Stimulated activated CD4-positive, alpha-beta T cell treated with anti-CD3 and anti-CD28 coated beads, Interleukin-1b, Interleukin-23, amount 100 ng/mL, for 1 hour (primary cell): ENCODE measurements at regions not wholly inside any gene's neighbourhood (a gene's known extent, or its start where the extent isn't known, plus 50 kb on each side); places are given as distances from the start of the nearest gene placed in this dataset.
"Not testable (repeated sequence)": the region's sequence is repeated elsewhere in the genome, so short reads cannot be mapped to it uniquely, and the experiment has no call there.

Experiments
- DNase-seq, 2 donors: peaks; one replicate each; pipeline ENCODE4 v3.0.0-alpha.2; 2020; ENCODE audit warnings: low read depth in 2 of 2

DNA sequence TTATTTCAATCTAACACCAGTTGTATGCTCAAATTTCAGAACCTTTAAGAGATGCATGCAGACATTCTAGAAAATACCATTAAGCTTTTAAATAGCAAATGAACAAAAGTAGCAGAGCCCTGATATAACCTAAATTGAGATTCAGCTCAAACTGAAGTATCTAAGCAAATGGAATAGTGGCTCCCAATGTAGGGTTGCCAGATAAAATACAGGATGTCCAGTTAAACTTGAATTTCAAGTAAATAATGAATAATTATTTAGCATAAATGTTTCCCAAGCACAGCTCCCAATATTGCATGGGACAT is 171.1 kb upstream of the ATP11B start:
- DNase-seq = no peak

DNA sequence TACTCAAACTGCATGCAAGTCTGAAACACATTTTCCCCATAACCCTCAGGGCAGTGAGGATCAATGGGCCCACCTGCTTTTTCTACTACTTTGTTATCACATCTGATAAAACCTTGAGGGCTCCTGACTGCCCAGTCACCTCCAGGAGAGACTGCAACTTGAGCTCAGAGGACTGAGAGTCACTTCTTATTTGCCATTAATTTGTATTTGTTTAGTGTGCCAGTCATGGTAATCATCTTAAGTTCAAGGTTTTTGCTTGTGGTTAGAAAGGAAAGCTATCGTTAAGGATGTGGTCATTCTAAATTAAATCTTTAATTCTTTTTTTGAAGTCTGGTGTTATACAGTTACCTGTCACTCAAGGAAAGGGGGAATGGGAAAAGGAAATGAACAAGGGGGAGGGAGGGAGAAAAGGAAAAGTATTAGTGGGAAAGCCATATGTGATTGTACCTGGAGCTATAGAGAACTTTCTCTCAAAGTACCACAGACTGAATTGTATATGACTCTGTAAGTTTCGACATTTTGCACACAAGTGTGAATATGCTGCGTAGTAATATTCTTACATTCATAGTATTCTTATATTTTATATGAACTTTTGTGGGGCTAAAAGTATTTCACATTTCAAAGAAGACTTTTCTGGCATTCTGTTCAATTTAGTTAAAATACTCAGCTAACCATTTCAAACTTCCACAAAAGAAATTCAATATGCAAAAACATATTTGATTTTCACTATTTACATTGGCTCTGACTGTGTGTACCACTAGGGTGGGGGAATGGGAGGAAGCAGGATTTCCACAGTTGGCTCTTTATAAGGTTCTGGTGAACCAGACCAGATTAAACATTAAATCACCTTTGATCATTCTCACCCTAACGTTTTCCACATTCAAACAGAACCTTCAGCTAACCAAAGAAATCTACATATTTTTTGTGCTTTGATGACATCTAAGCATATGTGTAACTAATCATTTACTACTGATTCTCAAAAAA is 166.5 kb upstream of the ATP11B start:
- DNase-seq = no peak

DNA sequence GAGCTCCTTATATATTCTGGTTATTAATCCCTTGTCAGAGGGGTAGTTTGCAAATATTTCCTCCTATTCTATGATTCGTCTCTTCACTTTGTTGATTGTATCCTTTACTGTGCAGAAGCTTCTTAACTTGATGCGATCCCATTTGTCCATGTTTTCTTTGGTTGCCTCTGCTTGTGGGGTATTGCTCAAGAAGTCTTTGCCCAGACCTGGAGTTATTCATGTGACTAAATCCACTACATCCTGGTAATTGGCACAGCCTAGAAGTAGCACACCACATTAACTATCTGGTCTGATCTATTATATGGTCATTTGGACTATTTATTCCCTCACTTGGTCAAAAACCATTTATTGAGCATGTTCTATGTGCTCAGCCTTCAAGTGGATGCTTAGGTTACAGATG is 164.8 kb upstream of the ATP11B start:
- no peak for DNase-seq

DNA sequence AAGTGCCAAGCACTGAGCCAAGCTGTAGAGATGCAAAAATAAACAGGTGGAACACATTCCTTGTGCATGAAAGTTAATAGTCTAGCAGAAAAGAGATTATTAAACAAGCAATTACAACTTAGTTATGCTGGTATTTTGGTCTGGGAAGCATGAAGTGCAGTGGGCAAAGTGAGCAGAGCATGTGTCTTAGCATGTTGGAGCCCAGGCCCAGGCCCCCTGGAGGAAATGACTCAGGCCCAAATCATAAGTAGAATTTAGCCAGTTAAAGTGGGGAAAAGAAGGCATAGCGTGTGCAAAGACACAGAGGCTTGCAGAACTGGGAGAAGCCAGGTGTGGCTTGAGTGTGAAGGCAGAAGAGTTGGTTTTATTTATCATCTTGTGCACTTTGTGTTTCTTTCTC is 163.8 kb upstream of the ATP11B start:
- no peak for DNase-seq

DNA sequence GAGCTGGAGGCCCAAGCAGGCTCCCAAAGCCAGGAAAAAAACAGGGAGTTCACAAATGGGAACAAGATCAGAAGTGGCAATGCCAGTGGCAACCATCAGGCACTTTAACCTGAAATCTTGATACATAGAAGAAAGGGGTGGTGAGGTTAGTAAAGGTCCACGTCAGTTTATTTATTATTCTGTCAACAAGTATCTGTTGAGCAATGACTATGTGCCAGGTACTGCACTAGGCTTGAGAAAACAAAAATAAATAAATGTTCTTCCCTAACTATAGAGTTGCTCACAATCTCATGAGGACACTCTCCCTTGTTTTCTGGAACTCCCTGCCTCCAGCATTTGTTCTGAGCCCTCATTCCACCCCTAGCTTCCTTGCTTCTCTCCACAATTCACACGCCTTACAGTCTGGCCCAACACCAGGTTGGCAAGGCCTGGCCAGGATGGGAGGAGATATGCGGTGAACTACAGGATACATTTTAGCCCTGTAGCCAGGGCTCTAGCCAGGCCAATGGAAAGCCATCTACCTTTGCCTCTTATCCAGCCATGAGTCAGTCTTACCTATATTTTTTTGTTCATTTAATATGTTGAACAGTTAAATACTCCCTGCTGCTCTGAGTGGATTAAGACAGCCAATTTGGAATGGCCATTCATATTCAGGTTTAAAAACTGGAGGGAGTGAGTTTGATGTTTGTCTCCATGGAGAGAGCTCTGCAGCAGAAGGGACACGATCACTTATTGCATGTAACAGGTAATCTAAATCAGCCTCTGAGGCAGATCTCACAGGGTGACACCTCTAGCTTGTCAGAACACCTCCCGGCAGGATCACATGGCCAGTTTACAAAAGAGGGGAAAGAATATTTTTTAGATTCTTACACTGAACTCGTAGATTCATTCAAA is 161.9 kb upstream of the ATP11B start:
- no peak for DNase-seq

DNA sequence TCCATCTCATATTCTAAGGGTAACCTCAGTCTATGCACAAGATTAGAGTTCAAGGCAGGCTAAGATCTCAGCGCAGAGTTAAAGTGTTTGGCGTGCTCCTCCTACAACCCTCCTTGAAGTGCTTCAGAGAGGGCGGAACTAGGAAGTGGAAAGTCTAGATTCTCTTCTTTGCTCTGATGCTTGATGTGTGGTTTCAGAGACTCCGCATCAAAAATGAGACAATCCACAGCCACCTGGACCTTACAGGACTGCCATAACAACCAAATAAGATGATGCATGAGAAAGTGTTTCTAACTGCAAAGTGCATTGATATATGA is 161.3 kb upstream of the ATP11B start:
- DNase-seq = no peak

DNA sequence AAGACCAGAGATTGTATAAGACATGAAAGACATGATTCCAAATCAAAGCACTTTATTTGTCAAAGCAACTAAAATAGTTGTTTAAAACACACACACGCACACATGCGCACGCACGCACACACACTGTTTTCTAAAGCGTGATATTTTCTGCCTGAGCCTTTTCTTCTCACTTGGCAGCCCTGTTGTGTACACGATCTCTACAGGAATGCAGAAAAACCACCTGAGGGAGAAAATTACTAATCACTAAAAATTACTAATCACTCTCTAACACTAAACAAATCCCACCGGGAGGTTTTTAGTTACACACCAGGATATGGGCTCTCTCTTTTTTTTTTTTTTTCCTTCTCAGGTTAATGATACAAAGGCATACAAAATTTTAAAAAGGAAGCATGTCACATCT is 160.1 kb upstream of the ATP11B start:
- DNase-seq = no peak

DNA sequence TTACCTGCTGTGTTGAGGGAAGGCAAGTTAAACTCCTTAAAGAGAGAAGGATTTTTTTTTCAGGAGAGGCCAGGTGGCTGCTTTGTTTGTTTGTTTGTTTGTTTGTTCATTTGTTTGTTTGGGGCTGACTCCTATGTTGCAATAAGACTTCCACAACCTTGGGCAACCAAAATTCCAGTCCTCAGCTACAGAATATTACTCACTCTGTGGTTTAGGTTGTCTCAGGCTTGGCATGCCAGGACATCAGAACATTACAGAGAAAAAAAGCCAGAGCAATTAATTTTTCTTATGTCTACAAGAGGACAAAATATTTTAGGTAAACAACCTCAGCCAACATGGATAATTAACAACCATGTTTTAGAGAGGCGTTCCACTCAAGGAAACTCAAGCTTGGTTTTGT is 156.7 kb upstream of the ATP11B start:
- no peak for DNase-seq

DNA sequence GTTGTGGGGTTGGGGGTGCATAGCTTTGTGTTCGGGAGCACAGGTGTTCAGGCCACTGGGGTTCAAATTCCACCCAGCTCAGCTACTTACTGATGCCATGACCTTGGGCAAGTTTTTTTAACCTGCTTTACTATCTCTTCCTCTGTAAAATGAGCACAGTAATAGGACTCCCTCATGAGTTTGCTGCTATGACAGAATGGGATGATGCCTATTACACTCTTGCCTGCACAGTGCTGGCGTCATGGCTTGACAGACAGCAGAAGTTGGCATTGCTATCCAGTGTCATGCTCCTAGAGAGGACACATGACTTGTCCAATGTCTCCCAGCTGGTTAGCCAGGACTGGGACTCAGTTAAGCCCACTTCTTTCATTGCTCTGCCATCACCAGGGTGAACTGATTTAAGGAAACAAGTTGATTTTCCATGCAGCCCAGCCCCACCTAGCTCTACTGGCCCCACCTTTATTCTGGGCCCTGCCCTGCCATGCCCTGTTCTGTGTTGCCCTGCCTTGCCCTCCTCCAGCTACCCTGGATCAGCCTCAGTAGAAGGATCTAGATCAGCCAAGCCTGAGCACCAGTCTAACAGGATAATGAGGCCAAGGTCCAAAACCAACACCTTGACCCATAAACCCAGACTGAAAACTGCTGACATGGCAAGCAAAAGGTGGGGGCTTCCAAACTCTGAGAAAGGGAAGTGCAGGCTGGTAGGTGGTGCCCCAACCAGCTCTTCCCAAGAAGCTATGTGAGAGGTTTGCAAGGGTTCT is 155.8 kb upstream of the ATP11B start:
- DNase-seq = no peak

DNA sequence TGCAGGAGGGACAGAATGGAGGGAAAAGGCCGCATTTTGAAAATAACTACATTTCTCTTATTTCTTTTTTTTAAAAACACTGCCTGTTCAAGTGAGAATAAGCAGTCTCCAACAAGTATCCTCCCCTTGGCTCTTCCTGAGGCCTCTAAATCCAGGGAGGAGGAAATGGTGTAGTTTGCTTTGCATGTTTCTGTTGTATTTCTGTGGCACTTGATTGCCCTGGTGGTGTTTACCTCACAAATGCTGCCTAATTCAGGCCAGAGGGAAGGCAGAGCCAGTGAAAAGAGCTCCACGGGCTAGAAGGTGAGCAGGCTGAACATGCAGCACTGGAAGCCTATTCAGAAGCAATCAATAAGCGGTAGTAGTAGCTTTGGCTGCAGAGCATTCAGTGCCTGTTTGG is 149.3 kb upstream of the ATP11B start:
- DNase-seq = no peak

DNA sequence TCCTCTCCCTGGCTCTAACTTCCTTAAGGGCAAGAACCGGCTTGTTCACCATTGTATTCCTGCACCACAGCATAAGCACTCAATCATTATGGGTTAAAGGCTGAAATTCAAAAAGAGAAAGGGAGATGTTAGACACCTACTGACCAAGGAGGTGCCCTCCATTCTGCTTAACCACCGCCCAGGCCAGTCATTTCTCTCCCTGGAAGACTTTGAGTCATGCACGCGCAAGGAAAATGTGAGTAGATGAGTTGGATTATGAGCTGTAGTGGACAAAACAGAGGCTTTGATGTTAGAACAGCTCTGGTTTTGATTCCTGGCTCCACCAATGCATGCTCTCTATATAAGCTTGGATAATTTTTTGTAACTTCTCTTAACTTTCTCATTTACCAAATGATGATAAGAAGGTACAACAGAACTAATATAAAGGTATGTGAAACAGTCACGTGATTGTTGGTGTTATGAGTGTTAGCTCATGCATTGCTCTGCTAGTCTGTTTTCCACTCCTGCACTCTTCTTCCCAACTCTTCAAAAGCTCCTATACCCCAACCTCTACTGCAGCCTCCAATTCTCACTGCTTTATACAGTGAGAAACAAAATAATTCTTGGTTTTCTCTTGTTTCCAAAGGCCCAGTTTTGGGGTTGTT is 148.4 kb upstream of the ATP11B start:
- no peak for DNase-seq

DNA sequence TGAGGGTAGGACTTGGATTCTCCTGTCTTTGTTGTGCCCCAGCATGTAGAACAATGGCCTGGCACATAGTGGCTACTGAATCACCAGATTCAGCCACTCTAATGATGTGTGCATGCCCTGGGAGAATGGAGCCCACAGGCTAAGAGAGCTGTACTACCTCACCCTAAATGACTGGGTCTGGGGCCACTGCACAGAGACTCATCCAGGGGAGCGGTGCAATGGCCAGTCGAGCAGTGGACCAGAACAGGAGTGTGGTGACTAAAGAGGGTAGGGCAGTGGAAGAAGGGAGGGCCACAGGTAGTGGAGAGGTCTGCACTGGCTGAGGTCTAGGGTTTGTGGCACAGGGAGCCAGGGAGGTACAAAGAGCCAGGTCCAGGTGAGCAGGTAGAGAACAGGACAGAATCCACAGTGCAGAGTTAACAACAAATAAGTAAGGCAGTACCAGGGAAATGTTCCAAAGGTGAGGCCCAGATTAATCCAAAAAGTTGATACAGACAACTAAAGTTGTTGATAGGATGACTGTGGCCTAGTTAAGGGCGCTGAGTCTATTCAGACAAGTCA is 142.7 kb upstream of the ATP11B start:
- no peak for DNase-seq

DNA sequence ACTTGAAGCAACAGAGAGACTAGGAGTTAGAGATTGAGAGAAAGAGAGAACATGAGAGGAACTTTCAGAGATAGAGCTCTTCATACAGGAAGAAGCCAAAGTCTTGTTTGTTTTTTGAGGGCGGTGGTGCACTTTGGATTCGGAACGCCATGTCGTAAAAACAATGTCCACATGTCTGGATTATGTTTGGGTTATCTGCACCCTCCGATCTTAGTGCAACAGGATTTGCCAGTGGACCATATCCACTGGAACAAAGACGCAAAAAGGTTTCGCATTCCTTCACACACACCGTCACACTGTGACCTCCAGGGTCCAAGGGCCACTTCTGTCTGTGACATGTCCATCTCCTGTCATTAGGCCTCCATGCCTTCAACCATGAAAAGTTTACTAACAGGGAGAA is 141.8 kb upstream of the ATP11B start:
- DNase-seq = no peak

DNA sequence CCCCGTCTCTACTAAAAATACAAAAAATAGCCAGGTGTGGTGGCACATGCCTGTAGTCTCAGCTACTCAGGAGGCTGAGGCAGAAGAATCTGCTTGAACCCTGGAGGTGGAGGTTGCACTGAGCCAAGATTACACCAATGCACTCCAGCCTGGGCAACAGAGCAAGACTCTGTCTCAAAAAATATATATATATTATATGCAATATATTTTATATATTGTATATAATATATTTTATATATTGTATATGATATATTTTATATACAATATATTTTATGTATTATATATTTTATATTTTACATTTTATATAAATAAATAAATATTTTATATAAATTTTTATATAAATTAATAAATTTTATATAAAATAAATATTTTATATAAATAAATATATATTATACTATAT is 140.2 kb upstream of the ATP11B start:
- DNase-seq = not testable (repeated sequence)

DNA sequence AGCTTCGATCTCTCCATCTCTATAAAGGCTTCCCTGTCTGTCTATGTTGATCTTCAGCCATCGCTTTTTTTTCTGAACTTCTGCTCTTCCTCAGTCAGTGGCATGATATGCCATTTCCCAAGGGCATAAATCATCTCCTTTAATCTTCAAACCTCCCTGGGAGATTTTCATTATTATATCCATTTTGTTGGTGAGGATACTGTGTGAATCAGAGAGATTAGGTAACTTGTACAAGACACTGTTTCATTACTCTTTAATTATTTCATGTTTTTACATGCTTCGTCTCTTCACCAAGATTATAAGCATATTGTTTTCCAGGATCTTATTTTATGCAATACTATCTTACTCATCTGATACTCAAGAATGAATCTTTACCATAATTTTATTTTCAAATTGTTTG is 124.8 kb upstream of the ATP11B start:
- DNase-seq = no peak

DNA sequence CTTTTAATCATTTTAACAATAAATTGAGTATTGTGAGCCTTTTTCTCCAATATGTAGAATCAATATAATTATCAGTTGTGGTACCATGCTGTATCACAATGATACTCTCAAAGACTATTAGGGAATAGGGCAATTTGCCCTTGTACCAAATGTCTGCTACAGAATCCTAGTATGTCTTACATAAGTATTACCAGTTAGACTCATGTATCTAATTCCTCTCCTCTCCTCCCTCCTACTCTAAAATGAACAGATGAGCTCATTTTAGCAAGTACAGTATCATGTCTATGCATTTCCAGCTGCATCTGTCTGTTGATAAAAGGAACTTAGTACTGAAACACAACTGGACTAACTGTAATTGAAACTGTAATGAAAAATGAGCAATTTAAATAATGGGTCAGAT is 124.3 kb upstream of the ATP11B start:
- DNase-seq = no peak

DNA sequence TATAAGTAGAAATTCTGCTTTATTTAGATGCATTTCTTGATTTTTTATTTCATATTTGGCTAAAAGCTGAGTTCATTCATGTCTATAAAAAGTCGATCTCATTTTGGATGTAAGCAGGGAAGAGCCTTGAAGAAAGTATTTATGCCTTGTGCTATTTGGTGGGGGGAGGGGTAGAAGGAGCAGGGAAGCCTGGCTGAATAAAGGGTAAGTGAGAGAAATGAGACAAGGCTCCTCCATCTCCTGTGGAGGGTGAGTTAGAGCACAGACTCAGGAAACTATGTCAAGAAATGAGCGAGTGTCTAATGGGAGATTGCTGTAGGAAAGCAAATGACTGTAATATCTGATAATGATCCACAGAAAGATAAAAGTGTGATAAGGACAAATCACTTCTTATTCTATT is 121.8 kb upstream of the ATP11B start:
- DNase-seq = no peak

DNA sequence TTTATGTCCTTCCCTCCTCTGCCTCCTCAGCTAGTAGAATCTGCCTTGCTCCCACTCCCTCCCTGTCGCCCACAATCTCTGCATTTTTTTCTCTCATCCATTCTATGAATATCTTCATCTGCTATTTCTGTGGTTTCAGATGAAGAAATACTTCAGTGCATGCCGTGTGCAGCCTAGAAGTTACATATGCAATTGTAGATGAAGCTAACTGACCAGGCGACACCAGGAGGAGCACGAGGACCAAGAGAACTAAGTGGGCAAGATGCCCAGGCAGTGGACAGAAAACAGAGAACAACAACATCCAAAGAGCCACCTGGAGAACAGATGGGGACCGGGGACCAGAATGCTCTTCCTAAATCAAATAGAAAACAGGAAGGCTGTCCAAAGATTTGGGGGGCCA is 121.4 kb upstream of the ATP11B start:
- no peak for DNase-seq

DNA sequence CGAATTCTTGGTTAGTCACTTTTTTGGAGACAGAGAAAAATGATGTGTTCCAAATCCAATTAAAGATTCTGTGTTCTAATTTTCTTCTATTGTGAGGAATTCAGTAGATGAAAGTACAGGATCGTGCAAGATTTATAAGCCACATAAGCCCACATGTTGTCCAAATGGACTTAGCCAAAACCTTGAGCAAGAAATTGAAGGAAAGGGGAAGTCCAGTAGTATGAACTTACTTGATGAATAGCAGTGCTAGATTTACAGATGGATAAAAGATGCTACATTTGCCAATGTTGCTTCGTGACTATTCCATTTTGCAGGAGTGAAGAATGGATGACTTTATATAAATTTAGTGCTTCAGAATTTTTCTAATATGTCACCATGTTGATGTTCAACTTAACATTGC is 120.0 kb upstream of the ATP11B start:
- DNase-seq = no peak

DNA sequence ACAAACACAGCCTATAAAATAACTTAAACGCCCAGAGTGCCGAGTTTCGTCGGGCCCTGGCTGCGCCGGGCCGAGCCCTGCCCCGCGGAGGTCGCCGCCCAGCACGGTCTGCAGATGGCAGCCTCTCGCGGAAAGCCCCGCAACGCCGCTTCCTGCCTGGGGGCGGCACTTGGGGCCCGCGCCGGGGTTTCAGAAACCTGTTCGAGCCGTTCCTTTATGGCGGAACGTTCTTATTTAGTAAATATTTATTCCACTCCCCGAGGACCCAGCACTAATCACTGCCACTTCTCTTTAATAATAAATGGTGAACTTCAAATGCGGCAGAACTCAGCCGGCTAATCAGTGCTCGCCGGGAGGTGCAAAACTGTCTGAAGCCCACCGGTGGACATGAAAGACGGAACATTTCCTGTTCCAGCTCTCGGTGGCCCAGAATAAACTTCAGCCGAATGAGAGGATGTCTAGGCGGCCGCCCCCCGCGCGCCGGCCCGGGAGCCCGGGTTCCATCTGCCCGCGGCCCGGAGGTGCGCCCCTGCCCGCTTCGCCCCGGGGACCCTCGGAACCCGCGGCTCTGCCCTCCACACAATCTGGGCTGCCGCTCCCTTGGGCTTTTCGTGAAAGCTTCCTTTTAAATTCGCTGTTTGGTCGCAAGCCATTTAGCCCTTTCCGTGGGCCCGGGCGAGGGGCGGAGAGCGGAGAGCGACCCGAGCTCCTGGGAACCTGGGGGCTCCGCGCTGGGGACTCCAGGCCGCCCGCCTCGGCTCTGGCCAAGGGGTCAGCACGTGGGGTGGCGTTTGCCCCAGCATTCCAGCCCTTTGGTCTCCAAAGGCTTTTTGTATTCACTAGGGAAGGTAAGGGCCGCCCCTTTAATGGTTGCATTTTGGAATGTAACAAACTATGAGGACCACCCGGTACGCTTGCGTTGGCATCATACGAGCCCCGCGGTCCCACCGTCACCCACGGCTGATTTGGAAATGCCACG is 110.8 kb upstream of the ATP11B start:
- DNase-seq = no peak
